HCT116 (cell line): ENCODE measurements at regions not wholly inside any gene's neighbourhood (a gene's known extent, or its start where the extent isn't known, plus 50 kb on each side); places are given as distances from the start of the nearest gene placed in this dataset.

Source experiments
- ATAC-seq: fragments of 200-7000 bp; cut with Tn5 transposase; 2 replicates; pipeline ENCODE4 v1.9.1; 2020; ENCODE audit warnings: mild to moderate bottlenecking, moderate library complexity
- BruUV-seq: library from RNA; stranded (reverse); fragments of 400-500 nt; replicated peaks from 2 replicates; lab custom pipeline; 2021; lab: Mats Ljungman, UMichigan
- CTCF ChIA-PET: fragments of 300-600 bp; sonication (Branson Sonifier 250); formaldehyde crosslinking; loops from one replicate; lab custom pipeline; 2021; ENCODE audit warnings: antibody characterized with exemption; lab: Charles Lee
- POLR2A ChIA-PET: fragments of 300-600, 350-600 bp; sonication (Branson Sonifier 250); formaldehyde crosslinking; loops from one replicate; lab custom pipeline; 2021; ENCODE audit warnings: antibody characterized with exemption; lab: Charles Lee
- RAD21 ChIA-PET, 2 experiments: fragments of 300-600 bp; sonication (Branson Sonifier 250); formaldehyde crosslinking; loops; one replicate each; lab custom pipeline; 2023; ENCODE audit warnings: low total read pairs in 2 of 2; ENCODE audit not compliant: uncharacterized antibody in 2 of 2, unreplicated experiment in 2 of 2, low non-redundant PET in 1 of 2; lab: Charles Lee
- DNase-seq: peaks from one replicate; pipeline ENCODE4 v3.0.0-alpha.2; 2010; ENCODE audit warnings: low read depth, low spot score
- H2AFZ ChIP-seq: fragments of 200-600 bp; shearing (Covaris generic), sonication (generic); 2 replicates; pipeline ENCODE4 v1.6.1; 2017; ENCODE audit warnings: low read depth, mixed run types, mixed read lengths, antibody characterized with exemption, low read length; ENCODE audit not compliant: poor library complexity, severe bottlenecking
- H3K27ac ChIP-seq: 2 replicates; pipeline ENCODE4 v1.5.1; 2012; ENCODE audit warnings: low read depth, low read length
- H3K27me3 ChIP-seq: fragments of 200-600 bp; sonication (generic); 2 replicates; pipeline ENCODE4 v1.6.1; 2016; ENCODE audit warnings: mixed run types, low read length, mixed read lengths; ENCODE audit not compliant: insufficient read depth
- H3K36me3 ChIP-seq, 2 experiments: fragments of 200-500 bp in 1 of 2; fragments of 200-600 bp in 1 of 2; sonication (Bioruptor generic) in 1 of 2; sonication (generic) in 1 of 2; 2 replicates each; pipeline versions ENCODE4 v1.5.1 to v1.6.1; 2014 to 2016; ENCODE audit warnings: low read length in 2 of 2, inconsistent platforms in 1 of 2, mixed read lengths in 1 of 2, mixed run types in 1 of 2; ENCODE audit not compliant: insufficient read depth in 2 of 2, control insufficient read depth in 1 of 2
- H3K4me1 ChIP-seq, 2 experiments: fragments of 200-600 bp in 1 of 2; sonication (generic) in 1 of 2; 2 replicates each; pipeline versions ENCODE4 v1.5.1 to v1.6.1; 2012 to 2017; ENCODE audit warnings: low read length in 2 of 2, inconsistent platforms in 1 of 2, mild to moderate bottlenecking in 1 of 2, mixed read lengths in 1 of 2, mixed run types in 1 of 2, moderate library complexity in 1 of 2; ENCODE audit not compliant: insufficient read depth in 2 of 2, control insufficient read depth in 1 of 2
- H3K4me2 ChIP-seq: fragments of 200-600 bp; sonication (generic); 2 replicates; pipeline ENCODE4 v1.6.1; 2017; ENCODE audit warnings: mixed run types, low read length, mixed read lengths
- H3K4me3 ChIP-seq, 2 experiments: fragments of 200-600 bp in 1 of 2; sonication (generic) in 1 of 2; replicated peaks in 1 of 2; 2 replicates each; pipeline ENCODE4 v1.5.1; 2011 to 2016; ENCODE audit warnings: low read length in 2 of 2, control low read depth in 1 of 2, low read depth in 1 of 2, mild to moderate bottlenecking in 1 of 2, mixed read lengths in 1 of 2, mixed run types in 1 of 2
- H3K79me2 ChIP-seq: fragments of 200-600 bp; sonication (generic); 2 replicates; pipeline ENCODE4 v1.6.1; 2017; ENCODE audit warnings: mild to moderate bottlenecking, mixed run types, low read length, moderate library complexity, mixed read lengths; ENCODE audit not compliant: insufficient read depth
- H3K9ac ChIP-seq: fragments of 200-600 bp; sonication (generic); 2 replicates; pipeline ENCODE4 v1.6.1; 2016; ENCODE audit warnings: low read length, mixed read lengths
- H3K9me2 ChIP-seq: fragments of 200-600 bp; sonication (generic), shearing (Covaris generic); 2 replicates; pipeline ENCODE4 v1.6.1; 2017; ENCODE audit warnings: mixed run types, mild to moderate bottlenecking, moderate library complexity; ENCODE audit not compliant: insufficient read depth
- H3K9me3 ChIP-seq, 2 experiments: fragments of 200-500 bp in 1 of 2; fragments of 200-600 bp in 1 of 2; sonication (Bioruptor generic) in 1 of 2; sonication (generic) in 1 of 2; 2 replicates each; pipeline ENCODE4 v1.6.1; 2014 to 2017; ENCODE audit warnings: low read length in 2 of 2, mixed read lengths in 2 of 2, inconsistent platforms in 1 of 2, low read depth in 1 of 2, mild to moderate bottlenecking in 1 of 2, mixed run types in 1 of 2, moderate library complexity in 1 of 2; ENCODE audit not compliant: control insufficient read depth in 1 of 2, insufficient read depth in 1 of 2
- H4K20me1 ChIP-seq: fragments of 200-600 bp; sonication (generic), shearing (Covaris generic); 2 replicates; pipeline ENCODE4 v1.6.1; 2017; ENCODE audit warnings: mixed run types, mild to moderate bottlenecking, moderate library complexity; ENCODE audit not compliant: insufficient read depth
- CBX3 ChIP-seq: IDR thresholded peaks from 2 replicates; pipeline ENCODE4 v1.6.1; 2012; ENCODE audit warnings: low read depth
- EGR1 ChIP-seq: IDR thresholded peaks from 2 replicates; pipeline ENCODE4 v1.6.1; 2012; ENCODE audit warnings: low read depth
- EZH2 ChIP-seq: fragments of 200-600 bp; sonication (generic); IDR thresholded peaks from 2 replicates; pipeline ENCODE4 v1.6.1; 2017; ENCODE audit warnings: antibody characterized with exemption, mixed run types
- POLR2A ChIP-seq: IDR thresholded peaks from 2 replicates; pipeline ENCODE4 v1.7.0; 2011; ENCODE audit warnings: borderline replicate concordance; ENCODE audit not compliant: insufficient read depth, insufficient read length; ENCODE audit errors: extremely low read depth
- RAD21 ChIP-seq: IDR thresholded peaks from 2 replicates; pipeline ENCODE4 v1.6.1; 2012; ENCODE audit warnings: low read depth, mild to moderate bottlenecking
- ZFX ChIP-seq: fragments of 450-650 bp; IDR thresholded peaks from 2 replicates; pipeline ENCODE4 v1.6.1; 2017
- intact Hi-C: fragments of 100-400 bp; cut with micrococcal nuclease; formaldehyde crosslinking; loops from 2 replicates; pipeline ENCODE4 v1.10.0; 2022
- TF ChIP-seq, protein P1 (sequence below): IDR thresholded peaks from 2 replicates; pipeline ENCODE4 v1.6.1; 2012; ENCODE audit warnings: low read depth
- TF ChIP-seq, protein P2 (sequence below): IDR thresholded peaks from 2 replicates; pipeline ENCODE4 v1.6.1; 2011; ENCODE audit warnings: mild to moderate bottlenecking, low read length, moderate library complexity; ENCODE audit not compliant: insufficient replicate concordance; ENCODE audit errors: extremely low read depth
- TF ChIP-seq, protein P3 (sequence below): IDR thresholded peaks from 2 replicates; pipeline ENCODE4 v1.6.1; 2012
- TF ChIP-seq, protein P4 (sequence below), 3 experiments: fragments of 200-600 bp in 1 of 3; sonication (generic) in 1 of 3; IDR thresholded peaks in 2 of 3; conservative IDR thresholded peaks in 1 of 3; 2 replicates each; pipeline ENCODE4 v1.5.1; 2012 to 2017; ENCODE audit warnings: low read depth in 2 of 3, low read length in 2 of 3, antibody characterized with exemption in 1 of 3, borderline replicate concordance in 1 of 3, control low read depth in 1 of 3, mild to moderate bottlenecking in 1 of 3, mixed read lengths in 1 of 3, mixed run types in 1 of 3, moderate library complexity in 1 of 3; ENCODE audit not compliant: insufficient read depth in 1 of 3

DNA sequence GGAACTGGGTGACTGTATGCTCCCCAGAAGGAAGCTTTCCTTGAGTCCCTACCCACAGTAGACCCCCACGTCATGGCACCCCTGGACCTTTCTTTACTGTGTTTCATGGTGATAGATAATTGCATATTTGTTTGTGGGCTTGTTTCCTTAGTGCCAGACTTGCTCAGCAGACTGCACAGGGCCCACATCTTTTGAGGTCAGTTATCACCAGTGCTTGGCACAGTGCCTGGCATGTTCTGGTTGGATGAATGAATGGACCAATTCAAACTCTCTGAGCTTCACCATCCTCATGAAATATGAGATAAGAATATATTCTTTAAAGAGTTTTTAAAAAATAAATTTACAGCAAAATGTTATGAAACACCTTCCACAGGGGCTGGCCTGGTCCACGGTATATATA, 78.4 kb upstream of the EMX2 start:
- Histone ChIP-seq H3K36me3 (no peaks in the 10 kb centered on the region), H3K4me1 (peaks cover 7 to 14% of the 10 kb centered on the region in 2 experiments), H3K4me2 (no peak overlapping the region), H3K4me3 (no peak overlapping the region), H4K20me1 (no peaks in the 10 kb centered on the region), H3K79me2 (no peaks in the 10 kb centered on the region), H3K27ac (no peak overlapping the region), H3K9ac (no peak overlapping the region), H2AFZ (no peak overlapping the region), H3K9me2 (no peaks in the 10 kb centered on the region), H3K27me3 (no peaks in the 10 kb centered on the region), H3K9me3 (peaks cover 0 to 9% of the 10 kb centered on the region in 2 experiments; a peak in 1 of 4 replicates)
- no peak for ATAC-seq
- ChIA-PET POLR2A (no interaction called here), RAD21 (no interaction called here), CTCF (no interaction called here)
- TF ChIP-seq, protein P1, sequence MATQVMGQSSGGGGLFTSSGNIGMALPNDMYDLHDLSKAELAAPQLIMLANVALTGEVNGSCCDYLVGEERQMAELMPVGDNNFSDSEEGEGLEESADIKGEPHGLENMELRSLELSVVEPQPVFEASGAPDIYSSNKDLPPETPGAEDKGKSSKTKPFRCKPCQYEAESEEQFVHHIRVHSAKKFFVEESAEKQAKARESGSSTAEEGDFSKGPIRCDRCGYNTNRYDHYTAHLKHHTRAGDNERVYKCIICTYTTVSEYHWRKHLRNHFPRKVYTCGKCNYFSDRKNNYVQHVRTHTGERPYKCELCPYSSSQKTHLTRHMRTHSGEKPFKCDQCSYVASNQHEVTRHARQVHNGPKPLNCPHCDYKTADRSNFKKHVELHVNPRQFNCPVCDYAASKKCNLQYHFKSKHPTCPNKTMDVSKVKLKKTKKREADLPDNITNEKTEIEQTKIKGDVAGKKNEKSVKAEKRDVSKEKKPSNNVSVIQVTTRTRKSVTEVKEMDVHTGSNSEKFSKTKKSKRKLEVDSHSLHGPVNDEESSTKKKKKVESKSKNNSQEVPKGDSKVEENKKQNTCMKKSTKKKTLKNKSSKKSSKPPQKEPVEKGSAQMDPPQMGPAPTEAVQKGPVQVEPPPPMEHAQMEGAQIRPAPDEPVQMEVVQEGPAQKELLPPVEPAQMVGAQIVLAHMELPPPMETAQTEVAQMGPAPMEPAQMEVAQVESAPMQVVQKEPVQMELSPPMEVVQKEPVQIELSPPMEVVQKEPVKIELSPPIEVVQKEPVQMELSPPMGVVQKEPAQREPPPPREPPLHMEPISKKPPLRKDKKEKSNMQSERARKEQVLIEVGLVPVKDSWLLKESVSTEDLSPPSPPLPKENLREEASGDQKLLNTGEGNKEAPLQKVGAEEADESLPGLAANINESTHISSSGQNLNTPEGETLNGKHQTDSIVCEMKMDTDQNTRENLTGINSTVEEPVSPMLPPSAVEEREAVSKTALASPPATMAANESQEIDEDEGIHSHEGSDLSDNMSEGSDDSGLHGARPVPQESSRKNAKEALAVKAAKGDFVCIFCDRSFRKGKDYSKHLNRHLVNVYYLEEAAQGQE: no peak
- no peak for TF ChIP-seq ZFX
- no peak for TF ChIP-seq CBX3
- TF ChIP-seq, protein P2, sequence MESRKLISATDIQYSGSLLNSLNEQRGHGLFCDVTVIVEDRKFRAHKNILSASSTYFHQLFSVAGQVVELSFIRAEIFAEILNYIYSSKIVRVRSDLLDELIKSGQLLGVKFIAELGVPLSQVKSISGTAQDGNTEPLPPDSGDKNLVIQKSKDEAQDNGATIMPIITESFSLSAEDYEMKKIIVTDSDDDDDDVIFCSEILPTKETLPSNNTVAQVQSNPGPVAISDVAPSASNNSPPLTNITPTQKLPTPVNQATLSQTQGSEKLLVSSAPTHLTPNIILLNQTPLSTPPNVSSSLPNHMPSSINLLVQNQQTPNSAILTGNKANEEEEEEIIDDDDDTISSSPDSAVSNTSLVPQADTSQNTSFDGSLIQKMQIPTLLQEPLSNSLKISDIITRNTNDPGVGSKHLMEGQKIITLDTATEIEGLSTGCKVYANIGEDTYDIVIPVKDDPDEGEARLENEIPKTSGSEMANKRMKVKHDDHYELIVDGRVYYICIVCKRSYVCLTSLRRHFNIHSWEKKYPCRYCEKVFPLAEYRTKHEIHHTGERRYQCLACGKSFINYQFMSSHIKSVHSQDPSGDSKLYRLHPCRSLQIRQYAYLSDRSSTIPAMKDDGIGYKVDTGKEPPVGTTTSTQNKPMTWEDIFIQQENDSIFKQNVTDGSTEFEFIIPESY: no peak
- TF ChIP-seq POLR2A: no peak
- TF ChIP-seq, protein P3, sequence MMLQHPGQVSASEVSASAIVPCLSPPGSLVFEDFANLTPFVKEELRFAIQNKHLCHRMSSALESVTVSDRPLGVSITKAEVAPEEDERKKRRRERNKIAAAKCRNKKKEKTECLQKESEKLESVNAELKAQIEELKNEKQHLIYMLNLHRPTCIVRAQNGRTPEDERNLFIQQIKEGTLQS: no peak
- no peak for TF ChIP-seq RAD21
- no peak for TF ChIP-seq EGR1
- no peak for TF ChIP-seq EZH2
- TF ChIP-seq, protein P4, sequence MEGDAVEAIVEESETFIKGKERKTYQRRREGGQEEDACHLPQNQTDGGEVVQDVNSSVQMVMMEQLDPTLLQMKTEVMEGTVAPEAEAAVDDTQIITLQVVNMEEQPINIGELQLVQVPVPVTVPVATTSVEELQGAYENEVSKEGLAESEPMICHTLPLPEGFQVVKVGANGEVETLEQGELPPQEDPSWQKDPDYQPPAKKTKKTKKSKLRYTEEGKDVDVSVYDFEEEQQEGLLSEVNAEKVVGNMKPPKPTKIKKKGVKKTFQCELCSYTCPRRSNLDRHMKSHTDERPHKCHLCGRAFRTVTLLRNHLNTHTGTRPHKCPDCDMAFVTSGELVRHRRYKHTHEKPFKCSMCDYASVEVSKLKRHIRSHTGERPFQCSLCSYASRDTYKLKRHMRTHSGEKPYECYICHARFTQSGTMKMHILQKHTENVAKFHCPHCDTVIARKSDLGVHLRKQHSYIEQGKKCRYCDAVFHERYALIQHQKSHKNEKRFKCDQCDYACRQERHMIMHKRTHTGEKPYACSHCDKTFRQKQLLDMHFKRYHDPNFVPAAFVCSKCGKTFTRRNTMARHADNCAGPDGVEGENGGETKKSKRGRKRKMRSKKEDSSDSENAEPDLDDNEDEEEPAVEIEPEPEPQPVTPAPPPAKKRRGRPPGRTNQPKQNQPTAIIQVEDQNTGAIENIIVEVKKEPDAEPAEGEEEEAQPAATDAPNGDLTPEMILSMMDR (IDR thresholded peaks at IDR 0.05 in 2 of 3, conservative IDR thresholded peaks at IDR 0.05 in 1 of 3; ENCODE audit: borderline replicate concordance in 1 of 3, insufficient read depth in 1 of 3, low read depth in 2 of 3, low read length in 2 of 3): no peak
- intact Hi-C loops: no loop called here
- no peak for DNase-seq
- no TSS peak for BruUV-seq
